ENCODE measurements at regions not wholly inside any gene's neighbourhood (a gene's known extent, or its start where the extent isn't known, plus 50 kb on each side); places are given as distances from the start of the nearest gene placed in this dataset.

- Histone ChIP-seq H3K9me3 (ENCODE audit: insufficient read depth, low read depth, low read length) (0 out of 2 replicates have a peak, but pooled peaks cover 4% of the 10 kb centered on the region), H3K4me1 (ENCODE audit: insufficient read depth, low read length, poor library complexity, severe bottlenecking) (no peaks in the 10 kb centered on the region), H3F3A (ENCODE audit: low read depth) (no peaks in the 10 kb centered on the region), H4K20me1 (ENCODE audit: insufficient read depth, low read length, poor library complexity, severe bottlenecking) (no peaks in the 10 kb centered on the region), H2AFZ (ENCODE audit: low read length) (no peak overlapping the region), H3K9me2 (replicated peaks; ENCODE audit: low read depth, low read length) (no peaks in the 10 kb centered on the region), H3K4me2 (ENCODE audit: low read depth, low read length, poor library complexity, severe bottlenecking) (no peak overlapping the region), H3K79me2 (ENCODE audit: insufficient read depth, low read length) (no peaks in the 10 kb centered on the region), H3K9ac (ENCODE audit: low read depth, low read length, poor library complexity, severe bottlenecking) (no peak overlapping the region), H3K36me3 (ENCODE audit: insufficient read depth, low read length) (no peaks in the 10 kb centered on the region), H3K27me3 (ENCODE audit: insufficient read depth, low read length, poor library complexity, severe bottlenecking) (no peaks in the 10 kb centered on the region), H3K4me3 (ENCODE audit: low read length, poor library complexity, severe bottlenecking) (no peak overlapping the region)
- TF ChIP-seq CTCF (conservative IDR thresholded peaks at IDR 0.05; ENCODE audit: low read length) = no peak
- TF ChIP-seq EZH2phosphoT487 (IDR thresholded peaks at IDR 0.05; ENCODE audit: borderline replicate concordance) = no peak
Measured at GRCh38 chr18:30342675-30343074, 699.9 kb downstream of the DSC3 start.

GRCh38 chr18:30334781-30335180 lies 707.8 kb downstream of the DSC3 start:
- Histone ChIP-seq H4K20me1 (ENCODE audit: insufficient read depth, low read length, poor library complexity, severe bottlenecking) (no peaks in the 10 kb centered on the region), H3K79me2 (ENCODE audit: insufficient read depth, low read length) (no peaks in the 10 kb centered on the region), H3K4me3 (ENCODE audit: low read length, poor library complexity, severe bottlenecking) (no peak overlapping the region), H3K27me3 (ENCODE audit: insufficient read depth, low read length, poor library complexity, severe bottlenecking) (no peaks in the 10 kb centered on the region), H3K9me2 (replicated peaks; ENCODE audit: low read depth, low read length) (no peaks in the 10 kb centered on the region), H3K36me3 (ENCODE audit: insufficient read depth, low read length) (no peaks in the 10 kb centered on the region), H3K4me2 (ENCODE audit: low read depth, low read length, poor library complexity, severe bottlenecking) (no peak overlapping the region), H2AFZ (ENCODE audit: low read length) (no peak overlapping the region), H3K9me3 (ENCODE audit: insufficient read depth, low read depth, low read length) (no peaks in the 10 kb centered on the region), H3F3A (ENCODE audit: low read depth) (no peaks in the 10 kb centered on the region), H3K4me1 (ENCODE audit: insufficient read depth, low read length, poor library complexity, severe bottlenecking) (no peaks in the 10 kb centered on the region), H3K9ac (ENCODE audit: low read depth, low read length, poor library complexity, severe bottlenecking) (no peak overlapping the region)
- no peak for TF ChIP-seq CTCF (conservative IDR thresholded peaks at IDR 0.05; ENCODE audit: low read length)
- no peak for TF ChIP-seq EZH2phosphoT487 (IDR thresholded peaks at IDR 0.05; ENCODE audit: borderline replicate concordance)

DNA sequence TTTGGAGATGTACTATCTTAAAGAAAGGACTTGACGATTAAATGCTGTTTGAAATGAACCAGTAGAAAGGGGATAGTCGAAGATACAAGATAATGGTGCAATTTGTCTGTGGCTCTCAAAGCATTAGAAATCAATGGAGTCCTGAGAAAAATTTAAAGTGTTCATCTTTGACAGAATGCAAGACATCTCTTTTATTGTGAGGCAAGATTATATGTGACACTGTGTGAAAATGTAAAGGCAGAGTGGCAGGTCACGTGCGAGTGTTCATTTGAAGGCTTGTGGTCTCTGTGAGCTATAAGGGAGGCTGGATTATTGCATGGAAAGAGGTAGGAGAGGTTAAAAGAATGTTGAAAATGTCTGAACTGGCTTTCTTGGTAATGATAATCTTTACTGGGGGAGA lies 709.2 kb downstream of the DSC3 start:
- Histone ChIP-seq H3K9me3 (ENCODE audit: insufficient read depth, low read depth, low read length) (no peaks in the 10 kb centered on the region), H3F3A (ENCODE audit: low read depth) (no peaks in the 10 kb centered on the region), H3K4me2 (ENCODE audit: low read depth, low read length, poor library complexity, severe bottlenecking) (no peak overlapping the region), H3K27me3 (ENCODE audit: insufficient read depth, low read length, poor library complexity, severe bottlenecking) (no peaks in the 10 kb centered on the region), H2AFZ (ENCODE audit: low read length) (no peak overlapping the region), H3K36me3 (ENCODE audit: insufficient read depth, low read length) (no peaks in the 10 kb centered on the region), H3K79me2 (ENCODE audit: insufficient read depth, low read length) (no peaks in the 10 kb centered on the region), H3K4me3 (ENCODE audit: low read length, poor library complexity, severe bottlenecking) (no peak overlapping the region), H3K9me2 (replicated peaks; ENCODE audit: low read depth, low read length) (no peaks in the 10 kb centered on the region), H3K9ac (ENCODE audit: low read depth, low read length, poor library complexity, severe bottlenecking) (no peak overlapping the region), H3K4me1 (ENCODE audit: insufficient read depth, low read length, poor library complexity, severe bottlenecking) (no peaks in the 10 kb centered on the region), H4K20me1 (ENCODE audit: insufficient read depth, low read length, poor library complexity, severe bottlenecking) (no peaks in the 10 kb centered on the region)
- TF ChIP-seq CTCF (conservative IDR thresholded peaks at IDR 0.05; ENCODE audit: low read length) = no peak
- no peak for TF ChIP-seq EZH2phosphoT487 (IDR thresholded peaks at IDR 0.05; ENCODE audit: borderline replicate concordance)
